Body of pancreas (tissue), 4 donors: ENCODE measurements at regions not wholly inside any gene's neighbourhood (a gene's known extent, or its start where the extent isn't known, plus 50 kb on each side); places are given as distances from the start of the nearest gene placed in this dataset.
A peak's percentile ranks its signal among the peaks of the same experiment; 100 is the strongest.

Experiments
- ATAC-seq: fragments of 150-250 bp; one replicate; pipeline ENCODE4 v1.9.1; 2016
- DNase-seq, 4 donors: peaks; one replicate each; pipeline ENCODE4 v3.0.0-alpha.2; 2019
- H3K27ac ChIP-seq, 4 donors: fragments of 200-600 bp; sonication (generic); 1 replicate in 3 of 4; 2 replicates in 1 of 4; pipeline versions ENCODE4 v1.5.1 to v1.6.1; 2016 to 2019; ENCODE audit warnings: mild to moderate bottlenecking in 1 of 4, mixed read lengths in 1 of 4, moderate library complexity in 1 of 4
- H3K27me3 ChIP-seq, 2 donors: fragments of 200-600 bp; sonication (generic); one replicate each; pipeline ENCODE4 v1.6.0; 2016; ENCODE audit warnings: mild to moderate bottlenecking in 1 of 2
- H3K36me3 ChIP-seq, 2 donors: fragments of 200-600 bp; sonication (generic); replicated peaks in 1 of 2; 2 replicates each; pipeline ENCODE4 v1.5.1; 2016; ENCODE audit warnings: low read depth in 2 of 2; ENCODE audit not compliant: insufficient read depth in 1 of 2
- H3K4me1 ChIP-seq: fragments of 200-600 bp; sonication (generic); one replicate; pipeline ENCODE4 v1.6.0; 2016
- H3K4me3 ChIP-seq, 2 donors: fragments of 200-600 bp; sonication (generic); 1 replicate in 1 of 2; 2 replicates in 1 of 2; pipeline ENCODE4 v1.5.1; 2016 to 2019
- H3K9me3 ChIP-seq, 3 donors: fragments of 200-600 bp; sonication (generic); 1 replicate in 2 of 3; 2 replicates in 1 of 3; pipeline ENCODE4 v1.5.1; 2016
- POLR2A ChIP-seq, 3 donors: fragments of 450-650 bp; IDR thresholded peaks; one replicate each; pipeline ENCODE4 v1.6.1; 2016; ENCODE audit warnings: antibody characterized with exemption in 3 of 3, mild to moderate bottlenecking in 2 of 3
- WGBS, 2 donors: methylation state at CpG; one replicate each; pipeline ENCODE4 v1.1.5; 2017; 5-methylcytosine and 5-hydroxymethylcytosine counted together
- intact Hi-C: fragments of 100-400 bp; cut with DNase I; formaldehyde crosslinking; loops from one replicate; pipeline ENCODE4 v1.15.1; 2023
- TF ChIP-seq, protein P1 (sequence below), 7 experiments: fragments of 450-650 bp in 4 of 7; fragments of 200-600 bp in 3 of 7; sonication (generic) in 3 of 7; IDR thresholded peaks; one replicate each; pipeline ENCODE4 v1.5.1; 2016 to 2019; ENCODE audit warnings: antibody characterized with exemption in 7 of 7

DNA sequence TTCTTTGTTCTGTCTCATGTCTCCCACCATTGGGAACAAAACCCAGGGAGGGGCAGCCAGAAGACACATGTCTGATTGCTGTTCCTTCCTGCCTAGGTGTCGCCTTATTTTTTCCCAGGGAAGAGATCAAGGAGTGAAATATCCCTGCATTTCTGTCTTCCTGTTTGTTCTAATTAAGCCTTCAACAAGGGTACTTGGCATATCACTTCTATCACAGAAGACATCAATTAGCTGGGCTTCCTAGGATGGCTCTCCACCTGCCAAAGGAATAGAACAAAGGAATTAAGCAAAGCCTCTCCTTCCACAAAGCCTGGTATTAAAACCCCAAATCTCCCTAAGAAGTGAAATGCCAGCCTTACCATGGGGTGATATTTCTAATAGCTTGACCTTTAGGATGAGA, 299.5 kb upstream of the CD180 start:
- peaks cover 0 to 10% (median 0%) of the 10 kb centered on the region in 3 donors for H3K9me3 ChIP-seq
- no peaks in the 10 kb centered on the region for H3K27me3 ChIP-seq
- H3K4me1 ChIP-seq = no peaks in the 10 kb centered on the region
- intact Hi-C loops = no loop called here
- H3K4me3 ChIP-seq = no peak overlapping the region
- no peak for DNase-seq
- WGBS, 2 donors = 97 to 100% methylated on average over 1 of the region's 1 CpG
- no peak overlapping the region for H3K27ac ChIP-seq
- no peaks in the 10 kb centered on the region for H3K36me3 ChIP-seq
- no peak for ATAC-seq
- no peak for TF ChIP-seq POLR2A (IDR thresholded peaks at IDR 0.05)
- TF ChIP-seq, protein P1, sequence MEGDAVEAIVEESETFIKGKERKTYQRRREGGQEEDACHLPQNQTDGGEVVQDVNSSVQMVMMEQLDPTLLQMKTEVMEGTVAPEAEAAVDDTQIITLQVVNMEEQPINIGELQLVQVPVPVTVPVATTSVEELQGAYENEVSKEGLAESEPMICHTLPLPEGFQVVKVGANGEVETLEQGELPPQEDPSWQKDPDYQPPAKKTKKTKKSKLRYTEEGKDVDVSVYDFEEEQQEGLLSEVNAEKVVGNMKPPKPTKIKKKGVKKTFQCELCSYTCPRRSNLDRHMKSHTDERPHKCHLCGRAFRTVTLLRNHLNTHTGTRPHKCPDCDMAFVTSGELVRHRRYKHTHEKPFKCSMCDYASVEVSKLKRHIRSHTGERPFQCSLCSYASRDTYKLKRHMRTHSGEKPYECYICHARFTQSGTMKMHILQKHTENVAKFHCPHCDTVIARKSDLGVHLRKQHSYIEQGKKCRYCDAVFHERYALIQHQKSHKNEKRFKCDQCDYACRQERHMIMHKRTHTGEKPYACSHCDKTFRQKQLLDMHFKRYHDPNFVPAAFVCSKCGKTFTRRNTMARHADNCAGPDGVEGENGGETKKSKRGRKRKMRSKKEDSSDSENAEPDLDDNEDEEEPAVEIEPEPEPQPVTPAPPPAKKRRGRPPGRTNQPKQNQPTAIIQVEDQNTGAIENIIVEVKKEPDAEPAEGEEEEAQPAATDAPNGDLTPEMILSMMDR (IDR thresholded peaks at IDR 0.05) = no peak

DNA sequence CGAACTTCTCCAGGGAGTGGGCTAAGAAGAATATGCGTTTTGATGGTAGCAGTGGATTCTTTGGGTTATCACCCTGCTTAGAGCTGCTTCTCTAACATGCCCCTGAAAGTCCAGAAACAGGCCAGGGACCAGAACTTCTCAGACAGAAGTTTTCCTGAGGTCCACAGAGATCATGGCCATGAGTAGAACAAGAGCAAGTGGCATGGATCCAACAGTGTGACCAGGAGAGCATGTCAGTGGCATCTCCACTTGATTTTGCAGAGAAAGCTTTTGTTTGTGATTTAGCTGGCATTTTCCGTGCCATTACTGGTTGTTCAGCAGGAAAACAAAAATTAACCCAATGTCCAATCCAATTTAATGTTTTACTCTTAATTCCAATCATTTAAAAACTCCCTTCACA, 298.5 kb upstream of the CD180 start:
- DNase-seq (no peak), ATAC-seq (no peak)
- H3K4me1 ChIP-seq = no peaks in the 10 kb centered on the region
- H3K36me3 ChIP-seq = no peaks in the 10 kb centered on the region
- H3K27me3 ChIP-seq = no peaks in the 10 kb centered on the region
- 51 to 61% methylated on average over 3 of the region's 3 CpGs for WGBS, 2 donors
- peaks cover 0 to 4% (median 0%) of the 10 kb centered on the region in 3 donors for H3K9me3 ChIP-seq
- TF ChIP-seq, protein P1 (IDR thresholded peaks at IDR 0.05) = no peak
- TF ChIP-seq POLR2A (IDR thresholded peaks at IDR 0.05) = no peak
- no peak overlapping the region for H3K4me3 ChIP-seq
- intact Hi-C loops = no loop called here
- H3K27ac ChIP-seq = no peak overlapping the region

DNA sequence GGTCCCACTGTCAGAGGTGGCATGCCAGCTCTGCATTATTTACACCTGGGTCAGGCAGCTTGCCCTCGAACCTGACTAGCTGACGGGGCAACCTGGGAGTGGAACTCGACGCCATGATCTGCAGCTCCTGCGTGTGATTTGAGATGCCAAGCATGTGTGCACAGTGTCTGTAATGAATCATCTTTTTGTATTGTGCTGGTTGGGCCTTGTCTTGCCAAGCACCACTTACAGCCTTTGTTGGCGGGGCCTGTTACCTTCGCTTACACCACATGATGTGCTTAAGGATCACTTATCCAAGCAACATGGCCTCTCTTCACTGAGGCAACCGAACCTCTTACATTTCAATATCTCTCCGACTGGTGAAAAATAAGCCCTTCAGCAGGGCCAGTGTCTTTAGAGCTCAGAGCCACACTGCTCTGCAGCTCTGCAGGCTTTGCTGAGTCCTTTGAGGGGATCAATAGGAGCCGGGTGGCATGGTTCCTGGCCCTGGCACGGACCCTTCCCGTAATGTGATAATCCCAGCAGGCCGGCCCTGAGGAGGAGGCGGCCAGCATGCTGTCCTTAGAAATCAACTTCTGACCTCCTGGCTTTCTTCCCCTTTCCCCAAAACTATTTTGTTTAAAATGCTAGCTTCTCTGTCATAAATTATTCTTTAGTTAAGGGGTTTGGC, 297.7 kb upstream of the CD180 start:
- Histone ChIP-seq H3K27me3 (no peaks in the 10 kb centered on the region), H3K4me1 (no peaks in the 10 kb centered on the region), H3K27ac (no peak overlapping the region), H3K9me3 (no peaks in the 10 kb centered on the region), H3K36me3 (no peaks in the 10 kb centered on the region), H3K4me3 (no peak overlapping the region)
- 80 to 85% methylated on average over 14 of the region's 14 CpGs for WGBS, 2 donors
- intact Hi-C loops = no loop called here
- no peak for ATAC-seq
- TF ChIP-seq, protein P1 (IDR thresholded peaks at IDR 0.05) = no peak
- no peak for TF ChIP-seq POLR2A (IDR thresholded peaks at IDR 0.05)
- no peak for DNase-seq

DNA sequence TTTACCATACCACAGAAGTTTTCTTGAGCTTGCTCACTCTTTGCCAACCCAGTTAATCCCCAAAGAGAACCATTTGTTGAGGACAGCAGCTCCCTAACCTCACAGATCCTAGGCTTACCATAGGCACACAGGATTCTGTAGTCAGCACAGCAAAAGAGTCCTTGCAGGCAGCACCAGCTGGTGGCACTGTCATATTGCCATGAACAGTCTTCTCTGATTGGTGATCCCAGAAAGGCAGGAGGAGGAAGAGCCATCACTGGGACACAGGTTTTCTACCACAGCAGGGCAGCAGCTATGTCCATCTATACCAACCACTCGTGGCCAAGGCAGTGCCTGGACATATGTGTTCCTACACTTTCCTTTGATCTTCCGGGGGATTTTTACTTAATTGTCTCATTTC, 297.1 kb upstream of the CD180 start:
- DNase-seq = peak in 2 of 4 donors; percentile 23 to 29
- no peak overlapping the region for H3K27ac ChIP-seq
- WGBS, 2 donors = 65 to 76% methylated on average over 2 of the region's 2 CpGs
- TF ChIP-seq POLR2A (IDR thresholded peaks at IDR 0.05) = no peak
- TF ChIP-seq, protein P1 (IDR thresholded peaks at IDR 0.05) = peak in 4 of 7 experiments; percentile 8 to 20 (median 14)
- intact Hi-C loops = no loop called here
- no peaks in the 10 kb centered on the region for H3K36me3 ChIP-seq
- H3K27me3 ChIP-seq = no peaks in the 10 kb centered on the region
- no peaks in the 10 kb centered on the region for H3K4me1 ChIP-seq
- H3K9me3 ChIP-seq = no peaks in the 10 kb centered on the region
- ATAC-seq = no peak
- no peak overlapping the region for H3K4me3 ChIP-seq
